ENCODE measurements at regions not wholly inside any gene's neighbourhood (a gene's known extent, or its start where the extent isn't known, plus 50 kb on each side); places are given as distances from the start of the nearest gene placed in this dataset.

DNA sequence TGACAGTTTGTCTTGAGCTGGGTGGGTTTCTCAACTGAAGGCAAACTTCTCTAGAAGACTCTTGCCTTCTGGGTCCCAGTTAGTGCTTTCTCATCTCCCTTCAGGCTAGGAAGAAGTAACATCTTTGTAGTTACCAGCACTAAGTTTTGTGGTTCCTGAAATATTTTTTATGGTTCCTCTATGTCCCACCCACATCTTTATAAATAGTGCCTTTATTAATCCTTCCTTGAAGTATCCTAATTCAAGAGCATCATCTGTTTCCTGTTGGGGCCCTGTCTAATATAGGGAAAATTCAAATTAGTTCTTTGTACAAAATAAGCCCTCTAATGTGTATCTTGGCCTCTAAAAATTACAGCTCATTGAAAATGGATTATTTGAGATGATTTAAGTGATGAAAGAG, 147.4 kb upstream of the MAOA start:
- H3K4me3 ChIP-seq (ENCODE audit: control insufficient read depth, low read depth, low read length) = no peak overlapping the region
- TF ChIP-seq, protein P1, sequence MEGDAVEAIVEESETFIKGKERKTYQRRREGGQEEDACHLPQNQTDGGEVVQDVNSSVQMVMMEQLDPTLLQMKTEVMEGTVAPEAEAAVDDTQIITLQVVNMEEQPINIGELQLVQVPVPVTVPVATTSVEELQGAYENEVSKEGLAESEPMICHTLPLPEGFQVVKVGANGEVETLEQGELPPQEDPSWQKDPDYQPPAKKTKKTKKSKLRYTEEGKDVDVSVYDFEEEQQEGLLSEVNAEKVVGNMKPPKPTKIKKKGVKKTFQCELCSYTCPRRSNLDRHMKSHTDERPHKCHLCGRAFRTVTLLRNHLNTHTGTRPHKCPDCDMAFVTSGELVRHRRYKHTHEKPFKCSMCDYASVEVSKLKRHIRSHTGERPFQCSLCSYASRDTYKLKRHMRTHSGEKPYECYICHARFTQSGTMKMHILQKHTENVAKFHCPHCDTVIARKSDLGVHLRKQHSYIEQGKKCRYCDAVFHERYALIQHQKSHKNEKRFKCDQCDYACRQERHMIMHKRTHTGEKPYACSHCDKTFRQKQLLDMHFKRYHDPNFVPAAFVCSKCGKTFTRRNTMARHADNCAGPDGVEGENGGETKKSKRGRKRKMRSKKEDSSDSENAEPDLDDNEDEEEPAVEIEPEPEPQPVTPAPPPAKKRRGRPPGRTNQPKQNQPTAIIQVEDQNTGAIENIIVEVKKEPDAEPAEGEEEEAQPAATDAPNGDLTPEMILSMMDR (conservative IDR thresholded peaks at IDR 0.05; ENCODE audit: control insufficient read depth, insufficient read depth, low read depth, low read length) = no peak
- no peak for DNase-seq (ENCODE audit: low read depth)

DNA sequence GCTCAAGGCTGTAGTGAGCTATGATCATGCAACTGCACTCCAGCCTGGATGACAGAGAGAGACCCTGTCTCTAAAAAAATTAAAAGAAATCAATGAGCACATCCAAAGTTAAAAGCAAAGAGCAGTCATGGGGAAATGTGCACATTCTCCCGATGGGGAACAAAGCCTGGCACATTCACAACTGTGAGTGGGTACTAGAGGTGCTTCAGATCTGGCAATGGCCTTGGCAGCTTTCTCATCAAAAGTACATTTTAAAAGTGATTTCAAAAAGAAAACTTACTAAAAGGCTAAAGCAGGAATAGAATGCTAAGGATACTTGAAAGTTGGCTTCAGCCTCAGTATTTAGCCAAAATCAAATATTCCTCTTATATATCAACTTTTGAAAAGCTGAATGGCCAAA, 145.9 kb upstream of the MAOA start:
- TF ChIP-seq, protein P1 (conservative IDR thresholded peaks at IDR 0.05; ENCODE audit: control insufficient read depth, insufficient read depth, low read depth, low read length) = no peak
- H3K4me3 ChIP-seq (ENCODE audit: control insufficient read depth, low read depth, low read length) = no peak overlapping the region
- DNase-seq (ENCODE audit: low read depth) = no peak

DNA sequence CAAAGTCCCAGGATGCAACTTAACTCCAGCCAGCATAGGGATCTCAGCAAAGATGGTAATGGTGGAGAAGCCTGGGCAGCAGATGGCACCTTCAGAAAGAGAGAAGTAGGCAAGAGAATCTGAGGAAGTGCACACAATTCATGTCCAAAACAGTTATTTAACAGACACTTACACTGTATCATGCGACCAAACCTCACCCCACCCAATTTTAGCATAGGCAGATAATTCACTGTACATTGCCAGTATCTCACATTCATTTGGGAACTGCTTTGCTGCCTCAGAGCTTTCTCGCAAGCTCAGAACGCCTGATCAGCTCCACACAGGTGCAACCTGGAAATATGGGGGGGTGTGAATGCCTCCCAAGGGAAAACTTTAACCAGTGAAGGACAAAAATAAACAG, 143.0 kb upstream of the MAOA start:
- H3K4me3 ChIP-seq (ENCODE audit: control insufficient read depth, low read depth, low read length) = no peak overlapping the region
- TF ChIP-seq, protein P1 (conservative IDR thresholded peaks at IDR 0.05; ENCODE audit: control insufficient read depth, insufficient read depth, low read depth, low read length) = no peak
- DNase-seq (ENCODE audit: low read depth) = no peak

DNA sequence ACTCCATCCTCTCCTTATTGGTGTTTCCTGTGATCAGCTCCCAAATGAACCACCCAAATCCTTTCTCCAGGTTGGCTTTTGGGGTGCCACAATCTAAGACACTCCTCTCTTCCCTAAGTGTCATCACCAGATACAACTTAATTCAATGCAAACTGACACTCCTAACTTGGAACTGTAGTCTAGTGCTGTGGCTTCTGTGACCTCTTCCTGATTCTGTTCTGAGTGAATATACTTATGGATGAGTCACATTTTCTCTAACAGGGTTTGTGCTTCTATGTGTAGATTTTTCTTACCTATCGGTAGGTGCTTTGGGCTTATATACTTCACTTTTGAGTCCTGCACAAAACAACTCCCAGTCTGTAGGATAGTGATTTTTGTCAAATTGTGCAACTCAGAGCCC, 141.3 kb upstream of the MAOA start:
- H3K4me3 ChIP-seq (ENCODE audit: control insufficient read depth, low read depth, low read length) = no peak overlapping the region
- TF ChIP-seq, protein P1 (conservative IDR thresholded peaks at IDR 0.05; ENCODE audit: control insufficient read depth, insufficient read depth, low read depth, low read length) = no peak
- no peak for DNase-seq (ENCODE audit: low read depth)

DNA sequence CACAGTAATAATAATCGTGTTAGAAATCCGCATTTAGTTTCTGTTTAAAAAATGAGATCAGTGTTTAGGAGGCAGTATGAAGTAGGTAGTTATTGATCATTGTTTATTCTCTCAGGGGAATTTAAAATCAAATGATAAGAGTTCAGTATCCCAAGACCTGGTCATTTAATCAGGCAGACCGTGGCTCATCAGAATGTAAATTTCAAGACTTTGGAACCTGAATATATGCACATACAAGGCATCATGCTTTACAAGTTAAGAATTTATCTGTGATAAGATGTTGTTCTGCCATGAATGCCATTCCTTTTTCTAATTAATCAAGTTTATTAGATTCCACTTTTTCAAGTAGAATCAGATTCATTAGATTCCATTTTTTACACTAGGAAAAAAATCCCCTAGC, 133.5 kb upstream of the MAOA start:
- no peak for DNase-seq (ENCODE audit: low read depth)
- TF ChIP-seq, protein P1 (conservative IDR thresholded peaks at IDR 0.05; ENCODE audit: control insufficient read depth, insufficient read depth, low read depth, low read length) = no peak
- H3K4me3 ChIP-seq (ENCODE audit: control insufficient read depth, low read depth, low read length) = no peak overlapping the region

DNA sequence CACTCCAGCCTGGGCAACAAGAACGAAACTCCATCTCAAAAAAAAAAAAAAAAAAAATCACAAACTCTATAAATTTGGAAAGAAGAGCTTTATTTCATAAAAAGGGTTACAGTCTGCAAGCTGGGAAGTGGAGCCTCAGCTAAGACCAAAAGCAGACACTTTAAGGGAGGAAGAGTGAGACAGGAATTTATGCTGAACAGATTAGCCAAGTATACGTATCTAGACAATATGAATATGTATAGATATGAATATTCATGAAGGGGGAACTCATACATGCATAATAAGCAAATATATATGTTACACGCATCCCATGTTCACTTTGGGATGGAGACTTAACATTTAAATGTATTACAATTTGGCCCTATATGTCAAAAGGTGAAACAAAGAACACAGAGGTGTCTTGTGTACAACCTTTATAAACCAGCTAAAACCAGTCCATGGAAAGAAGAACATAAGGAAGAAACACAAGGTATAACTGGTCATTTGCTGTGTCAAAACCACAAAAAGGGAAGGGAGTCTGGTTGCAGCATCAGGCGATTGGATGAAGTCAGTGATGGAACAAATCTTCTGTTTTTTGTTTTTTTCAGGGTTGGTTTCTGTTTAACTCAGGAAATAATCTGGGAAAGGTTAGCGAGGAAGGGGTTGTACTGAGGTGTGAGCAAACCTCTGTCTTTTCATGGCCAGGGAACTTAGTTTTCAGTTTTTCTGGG, 130.0 kb upstream of the MAOA start:
- TF ChIP-seq, protein P1 (conservative IDR thresholded peaks at IDR 0.05; ENCODE audit: control insufficient read depth, insufficient read depth, low read depth, low read length) = no peak
- H3K4me3 ChIP-seq (ENCODE audit: control insufficient read depth, low read depth, low read length) = no peak overlapping the region
- no peak for DNase-seq (ENCODE audit: low read depth)

DNA sequence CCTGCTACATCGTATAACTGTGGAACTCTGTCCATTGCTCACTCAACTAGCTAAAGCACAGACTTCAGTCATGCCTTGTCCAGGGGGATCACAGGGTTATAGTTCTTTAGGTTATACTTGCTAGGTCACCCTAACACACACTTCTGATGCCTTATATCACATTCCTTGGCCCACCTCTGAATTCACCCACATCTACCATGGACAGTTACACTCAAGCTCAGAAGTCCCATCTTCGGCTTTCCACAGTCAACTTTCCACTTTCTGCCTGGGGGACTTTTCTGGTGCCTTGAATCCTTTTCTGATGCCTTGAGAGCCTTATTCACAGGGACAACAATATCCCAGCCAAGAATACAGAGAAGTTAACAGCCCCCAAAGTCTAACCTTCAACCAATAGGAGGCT, 129.2 kb upstream of the MAOA start:
- TF ChIP-seq, protein P1 (conservative IDR thresholded peaks at IDR 0.05; ENCODE audit: control insufficient read depth, insufficient read depth, low read depth, low read length) = no peak
- DNase-seq (ENCODE audit: low read depth) = no peak
- H3K4me3 ChIP-seq (ENCODE audit: control insufficient read depth, low read depth, low read length) = no peak overlapping the region
